ENCODE measurements at regions not wholly inside any gene's neighbourhood (a gene's known extent, or its start where the extent isn't known, plus 50 kb on each side); places are given as distances from the start of the nearest gene placed in this dataset.

- Histone ChIP-seq H3K9ac (ENCODE audit: insufficient read depth in 1 of 2, low read depth in 2 of 2, low read length in 2 of 2) (no peak overlapping the region), H3K27ac (ENCODE audit: extremely low read depth, low read depth, low read length) (no peak overlapping the region), H3K79me2 (ENCODE audit: control insufficient read depth, insufficient read depth, low read length) (no peaks in the 10 kb centered on the region), H2AFZ (ENCODE audit: low read depth, low read length) (no peak overlapping the region), H4K20me1 (replicated peaks; ENCODE audit: control insufficient read depth, insufficient read depth, low read length) (no peaks in the 10 kb centered on the region), H3K9me1 (ENCODE audit: control insufficient read depth, insufficient read depth, low read length) (no peaks in the 10 kb centered on the region), H3K36me3 (ENCODE audit: control insufficient read depth, insufficient read depth, low read length) (no peaks in the 10 kb centered on the region), H3K9me3 (replicated peaks; ENCODE audit: control insufficient read depth, insufficient read depth, low read depth, low read length) (no peaks in the 10 kb centered on the region), H3K4me3 (no peak overlapping the region), H3K4me2 (ENCODE audit: insufficient read depth, low read length) (no peak overlapping the region), H3K4me1 (replicated peaks in 1 of 2; ENCODE audit: control insufficient read depth in 2 of 2, insufficient read depth in 2 of 2, low read length in 2 of 2) (no peaks in the 10 kb centered on the region), H3K27me3 (ENCODE audit: control insufficient read depth in 2 of 2, insufficient read depth in 2 of 2, low read length in 2 of 2) (no peaks in the 10 kb centered on the region; a peak in 1 of 5 replicates)
- ChIA-PET POLR2A (no interaction called here), CTCF (ENCODE audit: low intra/inter-chr PET ratio) (no interaction called here)
- no peak for FAIRE-seq
- in situ Hi-C loops (cut with MboI) (no loop called here), intact Hi-C loops (cut with micrococcal nuclease) (no loop called here)
- DNase-seq (ENCODE audit: extremely low read depth in 1 of 4, low spot score in 3 of 4) = no peak
- no TSS peak for BruUV-seq (replicated peaks)
- ATAC-seq = no peak
- 0% methylated on average over 4 of the region's 4 CpGs for WGBS (ENCODE audit: insufficient coverage, low coverage, missing lambda C conversion rate)
- no peak for TF ChIP-seq TAF1 (IDR thresholded peaks at IDR 0.05; ENCODE audit: control insufficient read depth, extremely low read depth, insufficient read depth, low read length, severe bottlenecking)
- TF ChIP-seq FIP1L1 (IDR thresholded peaks at IDR 0.05; ENCODE audit: low read depth, low read length, poor library complexity, severe bottlenecking) = no peak
- TF ChIP-seq ZNF695 (CRISPR knock-in tag; IDR thresholded peaks at IDR 0.05) = no peak
- no peak for TF ChIP-seq ZBTB2 (IDR thresholded peaks at IDR 0.05)
- no peak for TF ChIP-seq ZNF407 (IDR thresholded peaks at IDR 0.05; ENCODE audit: low read depth)
- TF ChIP-seq LCOR (CRISPR knock-in tag; IDR thresholded peaks at IDR 0.05) = no peak
- TF ChIP-seq BCL6 (CRISPR knock-in tag; IDR thresholded peaks at IDR 0.05) = no peak
- no peak for TF ChIP-seq HNRNPUL1 (IDR thresholded peaks at IDR 0.05; ENCODE audit: low read length)
- TF ChIP-seq EHMT2 (IDR thresholded peaks at IDR 0.05) = no peak
- TF ChIP-seq WHSC1 (IDR thresholded peaks at IDR 0.05; ENCODE audit: low read length) = no peak
- TF ChIP-seq ZBTB8A (IDR thresholded peaks at IDR 0.05; ENCODE audit: partially characterized antibody) = no peak
- TF ChIP-seq ZNF253 (CRISPR knock-in tag; conservative IDR thresholded peaks at IDR 0.05) = no peak
- no peak for TF ChIP-seq ELK1 (CRISPR knock-in tag; IDR thresholded peaks at IDR 0.05)
Observed at GRCh38 chr7:94176694-94177200, 172.6 kb upstream of the BET1 start.
